NCI-H748 (cell line): ENCODE measurements at regions not wholly inside any gene's neighbourhood (a gene's known extent, or its start where the extent isn't known, plus 50 kb on each side); places are given as distances from the start of the nearest gene placed in this dataset.

Source experiments
- DNase-seq: peaks from one replicate; lab custom pipeline; 2025; ENCODE audit not compliant: unreplicated experiment; lab: John Stamatoyannopoulos, UW

- DNase-seq = no peak
These were observed 53.5 kb upstream of the CDH8 start for GRCh38 chr16:62089715-62090114.

GRCh38 chr16:62088731-62089410, 52.6 kb upstream of the CDH8 start:
- DNase-seq = no peak
